Cardiac muscle cell (in vitro differentiated cells and primary cell): ENCODE measurements at regions not wholly inside any gene's neighbourhood (a gene's known extent, or its start where the extent isn't known, plus 50 kb on each side); places are given as distances from the start of the nearest gene placed in this dataset.
A peak's percentile ranks its signal among the peaks of the same experiment; 100 is the strongest.
"Not testable (repeated sequence)": the region's sequence is repeated elsewhere in the genome, so short reads cannot be mapped to it uniquely, and the experiment has no call there.

ENCODE experiments used
- DNase-seq, 2 donors: peaks; one replicate each; pipeline versions ENCODE4 v3.0.0 to v3.0.0-alpha.2; 2010 to 2017; ENCODE audit warnings: low read depth in 1 of 2, low spot score in 1 of 2
- H3K27ac ChIP-seq: fragments of 200-600 bp; sonication (generic); 2 replicates; pipeline ENCODE4 v1.5.1; 2016
- H3K27me3 ChIP-seq: fragments of 200-600 bp; sonication (generic); 2 replicates; pipeline ENCODE4 v1.6.0; 2016; ENCODE audit warnings: control low read depth
- H3K36me3 ChIP-seq: fragments of 200-600 bp; sonication (generic); 2 replicates; pipeline ENCODE4 v1.5.1; 2016; ENCODE audit warnings: control low read depth
- H3K4me1 ChIP-seq: fragments of 200-600 bp; sonication (generic); 2 replicates; pipeline ENCODE4 v1.8.1; 2017; ENCODE audit warnings: low read depth, mild to moderate bottlenecking, mixed run types
- H3K4me3 ChIP-seq: fragments of 200-600 bp; sonication (generic); 2 replicates; pipeline ENCODE4 v1.5.1; 2016; ENCODE audit warnings: mild to moderate bottlenecking
- H3K9me3 ChIP-seq: fragments of 200-600 bp; sonication (generic); 2 replicates; pipeline ENCODE4 v1.5.1; 2017; ENCODE audit warnings: low read depth, mild to moderate bottlenecking, control low read depth
- CTCF ChIP-seq: IDR thresholded peaks from 2 replicates; pipeline ENCODE4 v1.5.1; 2012; ENCODE audit warnings: low read depth, mild to moderate bottlenecking, low read length

GRCh38 chr7:142626420-142627035 lies 122.7 kb upstream of the PRSS1 start:
- DNase-seq = peak; percentile 44 to 58
- Histone ChIP-seq H3K27ac (no peak overlapping the region), H3K4me1 (no peaks in the 10 kb centered on the region), H3K36me3 (no peaks in the 10 kb centered on the region), H3K27me3 (no peaks in the 10 kb centered on the region), H3K4me3 (no peak overlapping the region), H3K9me3 (no peaks in the 10 kb centered on the region)
- peak; percentile 60 for TF ChIP-seq CTCF

GRCh38 chr7:142625216-142625615 lies 124.1 kb upstream of the PRSS1 start:
- H3K4me3 ChIP-seq, H3K9me3 ChIP-seq, H3K27me3 ChIP-seq, H3K27ac ChIP-seq, H3K36me3 ChIP-seq, DNase-seq, H3K4me1 ChIP-seq: not testable (repeated sequence)

GRCh38 chr7:142620402-142620801 lies 128.9 kb upstream of the PRSS1 start:
- no peak for TF ChIP-seq CTCF
- no peaks in the 10 kb centered on the region for H3K4me1 ChIP-seq
- no peaks in the 10 kb centered on the region for H3K27me3 ChIP-seq
- no peak overlapping the region for H3K4me3 ChIP-seq
- no peak for DNase-seq
- no peaks in the 10 kb centered on the region for H3K36me3 ChIP-seq
- H3K27ac ChIP-seq = no peak overlapping the region
- no peaks in the 10 kb centered on the region for H3K9me3 ChIP-seq

GRCh38 chr7:142618655-142619351 lies 130.5 kb upstream of the PRSS1 start:
- H3K4me3 ChIP-seq = no peak overlapping the region
- H3K27ac ChIP-seq = no peak overlapping the region
- no peak for DNase-seq
- H3K36me3 ChIP-seq = no peaks in the 10 kb centered on the region
- H3K9me3 ChIP-seq = no peaks in the 10 kb centered on the region
- no peaks in the 10 kb centered on the region for H3K27me3 ChIP-seq
- no peaks in the 10 kb centered on the region for H3K4me1 ChIP-seq
- TF ChIP-seq CTCF = no peak

- Histone ChIP-seq H3K4me3 (no peak overlapping the region), H3K9me3 (no peaks in the 10 kb centered on the region), H3K36me3 (no peaks in the 10 kb centered on the region), H3K4me1 (no peaks in the 10 kb centered on the region), H3K27me3 (no peaks in the 10 kb centered on the region), H3K27ac (no peak overlapping the region)
- no peak for TF ChIP-seq CTCF
- DNase-seq = no peak
Observed at GRCh38 chr7:142616842-142617241, 132.4 kb upstream of the PRSS1 start.

- H3K9me3 ChIP-seq = no peaks in the 10 kb centered on the region
- no peak overlapping the region for H3K4me3 ChIP-seq
- H3K36me3 ChIP-seq = no peaks in the 10 kb centered on the region
- no peak for TF ChIP-seq CTCF
- H3K27me3 ChIP-seq = no peaks in the 10 kb centered on the region
- H3K27ac ChIP-seq = no peak overlapping the region
- DNase-seq = no peak
- no peaks in the 10 kb centered on the region for H3K4me1 ChIP-seq
Observed at GRCh38 chr7:142616121-142616643, 133.1 kb upstream of the PRSS1 start.
